GM18519 (cell line): ENCODE measurements at regions not wholly inside any gene's neighbourhood (a gene's known extent, or its start where the extent isn't known, plus 50 kb on each side); places are given as distances from the start of the nearest gene placed in this dataset.
A peak's percentile ranks its signal among the peaks of the same experiment; 100 is the strongest.
"Not testable (repeated sequence)": the region's sequence is repeated elsewhere in the genome, so short reads cannot be mapped to it uniquely, and the experiment has no call there.

Experiments used
- ATAC-seq: cut with Tn5 transposase; IDR thresholded peaks from one replicate; pipeline ENCODE4 v1.9.1; 2021; ENCODE audit warnings: mild to moderate bottlenecking, moderate library complexity; ENCODE audit not compliant: unreplicated experiment, low FRiP score

GRCh38 chr5:152063004-152063403, 138.4 kb upstream of the GLRA1 start:
- no peak for ATAC-seq

- ATAC-seq, result peak; percentile 52
Measured at GRCh38 chr5:152061095-152061494, 136.4 kb upstream of the GLRA1 start.

GRCh38 chr5:152058267-152058666, 133.6 kb upstream of the GLRA1 start:
- no peak for ATAC-seq

GRCh38 chr5:152056931-152057330, 132.3 kb upstream of the GLRA1 start:
- ATAC-seq, result no peak

- no peak for ATAC-seq
Measured at GRCh38 chr5:152052470-152052869, 127.8 kb upstream of the GLRA1 start.

GRCh38 chr5:152051499-152052454, 127.1 kb upstream of the GLRA1 start:
- no peak for ATAC-seq

- no peak for ATAC-seq
Measured at GRCh38 chr5:152046361-152046760, 121.7 kb upstream of the GLRA1 start.

- ATAC-seq, result not testable (repeated sequence)
Measured at GRCh38 chr5:152038856-152039255, 114.2 kb upstream of the GLRA1 start.

- not testable (repeated sequence) for ATAC-seq
Measured at GRCh38 chr5:152026328-152027024, 101.8 kb upstream of the GLRA1 start.

GRCh38 chr5:152016421-152016820, 91.8 kb upstream of the GLRA1 start:
- no peak for ATAC-seq

- ATAC-seq, result no peak
Measured at GRCh38 chr5:152007653-152008335, 83.1 kb upstream of the GLRA1 start.

GRCh38 chr5:152004095-152004494, 79.4 kb upstream of the GLRA1 start:
- no peak for ATAC-seq
